Kidney capillary endothelial cell (primary cell): ENCODE measurements at regions not wholly inside any gene's neighbourhood (a gene's known extent, or its start where the extent isn't known, plus 50 kb on each side); places are given as distances from the start of the nearest gene placed in this dataset.

Experiments
- DNase-seq: peaks from one replicate; pipeline ENCODE4 v3.0.0-alpha.2; 2018; ENCODE audit warnings: low spot score

- no peak for DNase-seq
These were observed 514.3 kb upstream of the SEL1L start for GRCh38 chr14:82047777-82048470.

DNA sequence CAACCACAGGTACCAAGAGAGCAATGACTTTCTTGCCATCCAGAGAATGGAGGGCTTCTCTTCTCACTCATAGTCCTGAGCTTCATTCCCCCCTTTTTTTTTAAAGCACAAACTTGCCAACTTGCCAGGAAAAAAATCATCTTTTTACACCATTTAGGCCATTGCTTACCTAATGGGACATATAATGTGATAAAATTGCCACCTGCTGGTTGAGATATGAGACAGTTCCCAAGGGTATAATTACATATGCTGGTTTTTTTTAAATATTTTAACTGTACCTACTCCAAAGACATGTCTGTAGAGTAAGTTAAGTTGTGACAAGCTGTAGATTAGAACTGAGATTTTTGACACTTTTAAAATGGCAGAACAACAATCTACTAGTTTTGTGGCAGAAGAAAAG is 519.1 kb upstream of the SEL1L start:
- DNase-seq, result no peak

GRCh38 chr14:82055515-82056115 is 522.0 kb upstream of the SEL1L start:
- DNase-seq, result peak; percentile 20

DNA sequence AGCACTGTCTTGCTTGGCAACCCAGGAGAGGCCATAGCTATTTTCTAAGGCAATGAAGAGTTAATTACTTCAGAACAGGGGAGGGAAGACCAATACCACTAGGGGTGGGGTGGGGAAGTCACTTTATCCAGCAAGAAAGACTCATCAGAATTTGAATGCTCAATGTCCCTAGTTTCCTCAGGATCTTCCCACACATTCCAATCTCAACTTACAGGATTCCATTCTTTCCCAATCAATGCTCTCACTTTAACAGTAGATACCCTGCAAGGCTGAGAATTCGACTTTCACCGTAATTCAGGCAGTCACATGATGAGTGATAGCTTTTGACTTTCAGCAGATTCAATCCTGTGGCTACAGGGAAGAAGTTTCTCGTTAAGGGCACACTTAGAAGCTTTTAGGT is 526.6 kb upstream of the SEL1L start:
- DNase-seq, result no peak

DNA sequence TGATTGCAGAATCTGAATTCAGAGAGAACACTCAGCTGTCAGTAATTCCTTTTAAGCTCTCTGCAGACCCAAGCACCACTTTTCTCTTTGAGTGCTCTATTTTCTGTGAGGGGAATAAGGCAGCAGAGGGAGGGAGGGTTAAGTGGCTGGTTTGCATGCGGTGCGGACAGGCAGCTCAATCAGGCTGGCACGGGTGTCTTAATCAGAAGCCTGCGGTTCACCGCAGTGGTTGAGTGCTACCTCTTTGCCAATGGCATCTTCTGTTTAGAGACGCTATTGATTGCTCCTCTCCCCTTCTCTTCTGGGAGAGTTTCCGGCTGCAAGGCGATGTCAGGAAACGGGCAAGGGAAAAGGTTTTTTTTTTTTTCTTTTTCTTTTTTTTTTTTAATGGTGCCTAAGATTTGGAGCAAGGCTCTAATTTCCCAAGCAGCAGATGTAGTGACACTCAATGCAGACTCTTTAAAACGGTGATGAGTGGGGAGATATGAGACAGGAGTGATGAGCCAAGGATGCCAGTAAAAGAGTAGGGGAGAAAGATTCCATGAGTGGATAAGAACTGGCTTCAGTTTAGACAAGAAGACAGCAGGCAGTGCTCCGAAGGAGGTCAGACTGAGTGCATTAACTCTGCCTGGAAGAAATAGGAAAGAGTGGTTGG is 533.7 kb upstream of the SEL1L start:
- no peak for DNase-seq

DNA sequence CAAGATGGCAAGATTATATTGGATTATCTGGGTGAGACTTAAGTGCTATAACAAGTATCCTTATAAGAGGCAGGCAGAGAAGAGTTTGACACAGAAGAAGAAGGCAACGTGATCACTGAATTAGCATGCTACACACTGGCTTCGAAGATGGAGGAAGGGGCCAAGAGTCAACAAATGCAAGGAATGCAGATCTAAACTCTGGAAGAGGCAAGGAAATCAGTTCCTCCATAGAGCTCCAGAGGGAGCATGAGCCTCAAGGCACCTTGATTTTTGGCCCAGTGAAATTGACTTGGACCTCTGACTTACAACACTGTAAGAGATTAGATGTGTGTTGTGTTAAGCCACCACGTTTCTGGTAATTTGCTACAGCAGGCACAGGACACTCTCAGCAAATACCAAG is 536.4 kb upstream of the SEL1L start:
- no peak for DNase-seq

- no peak for DNase-seq
These were observed 537.1 kb upstream of the SEL1L start for GRCh38 chr14:82070753-82071152.

DNA sequence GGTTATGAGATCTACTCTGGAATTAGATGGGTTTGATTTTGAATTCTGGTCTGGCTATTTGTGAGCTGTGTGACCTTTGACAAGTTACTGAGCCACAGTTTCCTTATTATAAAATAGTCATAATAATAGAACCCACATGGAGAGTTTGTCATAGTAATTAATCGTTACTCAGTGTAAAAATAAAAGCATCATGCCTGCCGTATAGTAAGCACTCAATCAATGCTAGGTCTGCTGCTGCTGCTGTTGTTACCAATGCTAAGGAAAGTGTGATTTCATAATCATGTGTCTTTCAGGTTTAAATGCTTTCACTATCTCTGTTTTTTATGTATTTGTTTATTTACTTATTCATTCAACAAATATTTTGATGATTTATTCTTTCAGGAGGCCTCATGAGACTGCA is 539.9 kb upstream of the SEL1L start:
- DNase-seq, result no peak

DNA sequence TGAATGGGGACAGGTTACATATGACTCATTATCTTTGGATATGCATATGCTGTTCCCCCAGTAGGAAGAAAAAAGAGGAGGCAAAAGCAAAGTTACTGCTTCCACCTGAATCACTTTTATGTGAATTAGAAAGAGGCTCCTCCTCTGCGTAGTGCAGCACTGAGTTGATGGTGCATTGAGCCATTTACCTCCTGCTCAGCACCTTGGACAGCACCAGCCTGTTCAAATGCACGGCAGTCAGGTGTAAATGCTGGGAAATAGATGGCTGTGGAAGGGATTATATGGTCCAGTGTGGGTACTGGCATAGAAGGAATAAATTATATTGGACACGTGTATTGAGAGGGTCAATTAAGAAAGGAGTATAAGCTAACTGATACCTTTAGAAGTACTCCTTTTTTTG is 541.9 kb upstream of the SEL1L start:
- no peak for DNase-seq

DNA sequence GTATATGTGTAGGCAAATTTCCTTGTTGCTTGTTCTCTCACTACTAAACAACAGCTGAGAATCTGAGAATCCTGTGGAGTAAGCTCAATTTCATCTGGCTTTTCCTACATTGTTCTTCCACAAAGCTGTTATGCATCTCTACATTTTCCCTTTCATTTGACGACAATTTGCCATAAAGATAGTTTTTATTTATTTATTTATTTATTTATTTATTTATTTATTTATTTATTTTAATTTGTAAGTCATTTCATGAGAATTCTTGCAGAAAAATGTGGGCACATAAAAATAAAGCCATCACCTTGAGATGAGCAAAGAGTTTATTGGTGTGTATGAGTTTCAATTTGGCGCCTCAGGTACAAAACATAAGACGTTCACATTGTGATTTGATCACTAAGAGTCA is 545.9 kb upstream of the SEL1L start:
- no peak for DNase-seq

GRCh38 chr14:82080370-82080769 is 546.7 kb upstream of the SEL1L start:
- no peak for DNase-seq

DNA sequence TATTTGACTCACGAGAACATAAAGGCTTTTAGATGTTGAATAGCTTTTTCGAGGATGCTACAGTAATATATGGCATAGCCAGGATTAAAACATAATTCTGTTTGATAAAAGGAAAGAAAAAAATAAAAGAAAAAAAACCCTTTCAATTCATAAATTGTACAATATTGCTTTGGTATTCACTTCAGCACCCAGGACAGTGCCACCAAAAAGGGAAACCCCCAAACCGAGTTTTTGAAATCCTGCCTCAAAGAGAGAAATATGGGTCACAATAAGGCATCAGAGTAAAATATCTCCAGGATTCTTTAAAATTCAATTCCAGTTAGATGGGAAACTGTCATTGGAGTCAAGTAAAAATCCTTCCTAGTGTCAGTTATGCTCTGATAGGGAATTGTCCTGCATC is 551.2 kb upstream of the SEL1L start:
- DNase-seq, result no peak

- DNase-seq, result no peak
These were observed 557.4 kb upstream of the SEL1L start for GRCh38 chr14:82091097-82091496.

GRCh38 chr14:82094829-82095345 is 561.2 kb upstream of the SEL1L start:
- DNase-seq, result no peak

DNA sequence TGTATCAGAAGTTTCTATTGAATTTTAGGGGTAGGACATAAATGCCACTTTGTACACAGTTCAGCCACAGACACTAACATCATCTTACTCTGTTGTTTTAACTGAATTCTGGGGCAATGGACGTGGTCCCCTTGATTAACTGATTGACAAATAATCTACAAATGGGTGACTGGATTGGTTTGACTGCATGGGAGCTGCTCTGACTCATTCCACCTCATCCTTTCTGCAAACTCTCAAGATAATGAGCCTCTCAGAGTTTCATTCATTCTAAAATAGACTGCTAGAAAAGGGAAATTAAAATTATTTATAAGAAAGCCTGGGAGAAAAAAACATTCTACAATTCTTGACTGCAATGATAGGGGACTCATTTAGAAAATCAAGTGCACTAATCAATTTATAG is 570.4 kb upstream of the SEL1L start:
- DNase-seq, result no peak

GRCh38 chr14:82112210-82112839 is 578.7 kb upstream of the SEL1L start:
- no peak for DNase-seq

DNA sequence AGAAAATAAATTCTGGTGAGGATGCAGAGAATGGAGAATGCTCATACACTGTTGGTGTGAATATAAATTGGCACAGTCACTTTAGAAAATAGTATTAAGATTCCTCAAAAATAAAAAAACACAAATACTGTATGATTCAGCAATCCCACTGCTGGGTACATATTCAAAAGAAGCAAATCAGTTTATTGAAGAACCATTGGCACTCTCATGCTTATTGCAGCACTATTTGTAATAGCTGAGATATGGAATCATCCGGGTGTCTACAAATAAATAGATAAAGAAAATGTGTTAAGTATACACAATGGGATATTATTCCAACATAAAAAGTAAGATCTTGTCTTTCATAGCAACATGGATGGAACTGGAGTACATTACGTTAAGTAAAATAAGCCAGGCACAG is 579.4 kb upstream of the SEL1L start:
- no peak for DNase-seq

- no peak for DNase-seq
These were observed 580.1 kb upstream of the SEL1L start for GRCh38 chr14:82113710-82114109.

DNA sequence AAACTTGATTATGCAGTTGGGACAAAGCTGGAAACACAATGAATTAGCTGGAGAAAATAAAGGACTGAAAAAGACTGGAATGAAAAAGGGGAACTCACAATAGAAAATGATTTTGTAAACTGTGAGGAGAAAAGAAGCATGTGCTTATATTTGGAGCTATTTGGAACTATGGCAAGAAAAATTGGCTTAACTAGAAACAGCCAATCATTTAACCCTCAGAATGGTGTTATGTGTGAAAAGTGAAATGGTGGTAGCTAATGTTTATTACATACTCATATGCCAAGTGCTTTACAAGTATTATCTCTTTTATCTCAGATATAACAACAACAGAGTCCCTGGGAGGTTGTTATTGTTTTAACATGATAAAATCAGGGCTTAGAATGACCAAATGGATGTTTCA is 583.1 kb upstream of the SEL1L start:
- DNase-seq, result no peak

DNA sequence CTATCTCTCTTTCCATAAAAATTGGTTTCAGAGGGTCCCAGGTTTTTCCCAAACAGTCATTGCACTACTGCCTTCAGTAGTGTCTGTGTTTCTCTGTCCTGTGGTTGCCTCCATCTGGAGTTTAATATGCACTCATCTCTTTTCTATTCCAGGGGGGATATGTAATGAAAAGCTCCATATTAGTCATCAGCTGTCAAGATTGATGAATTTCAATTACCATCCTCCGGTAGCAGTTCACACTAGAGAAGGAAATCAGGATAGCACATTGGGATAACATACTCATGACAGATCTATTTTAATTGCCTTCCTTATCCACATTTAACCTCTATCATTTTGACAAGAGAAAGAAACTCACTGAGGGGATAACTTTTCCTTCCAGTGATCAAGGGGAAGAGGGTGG is 589.0 kb upstream of the SEL1L start:
- DNase-seq, result no peak

- no peak for DNase-seq
These were observed 590.9 kb upstream of the SEL1L start for GRCh38 chr14:82124511-82124910.

- DNase-seq, result no peak
These were observed 592.4 kb upstream of the SEL1L start for GRCh38 chr14:82126006-82126405.

- no peak for DNase-seq
These were observed 600.8 kb upstream of the SEL1L start for GRCh38 chr14:82134411-82134810.
